ENCODE measurements at regions not wholly inside any gene's neighbourhood (a gene's known extent, or its start where the extent isn't known, plus 50 kb on each side); places are given as distances from the start of the nearest gene placed in this dataset.

DNA sequence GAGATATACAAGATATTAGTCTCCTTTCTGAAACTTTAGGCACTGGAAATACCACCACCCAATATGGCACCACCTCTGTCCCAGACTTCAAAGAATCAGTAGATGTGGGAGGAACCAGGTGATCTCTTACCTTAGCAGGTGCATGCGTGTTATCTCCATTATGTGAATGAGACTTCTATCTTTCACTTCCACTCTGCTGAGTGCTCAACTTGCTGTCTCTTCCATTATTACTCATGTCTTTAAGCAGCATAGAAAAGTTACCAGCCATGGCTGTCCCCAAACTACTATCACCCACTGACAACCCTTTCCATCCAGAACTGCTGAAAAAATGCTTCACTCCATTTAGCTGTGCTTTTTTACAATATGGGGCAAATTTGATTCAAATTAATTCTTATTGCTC lies 101.5 kb upstream of the PRSS1 start:
- no peak overlapping the region for H3K9ac ChIP-seq (ENCODE audit: insufficient read depth, low read depth, low read length)
- WGBS (ENCODE audit: low lambda C conversion rate), result 6% methylated on average over 1 of the region's 1 CpG
- FAIRE-seq, result no peak
- H2AFZ ChIP-seq (ENCODE audit: low read length), result no peak overlapping the region
- TF ChIP-seq RAD51 (IDR thresholded peaks at IDR 0.05; ENCODE audit: borderline replicate concordance) (no peak), ATAD3A (CRISPR knock-in tag; IDR thresholded peaks at IDR 0.05) (no peak), ZSCAN12 (CRISPR knock-in tag; IDR thresholded peaks at IDR 0.05) (no peak), BHLHE40 (IDR thresholded peaks at IDR 0.05; ENCODE audit: low read length) (no peak), XRCC5 (optimal IDR thresholded peaks at IDR 0.05; ENCODE audit: low read length) (no peak), ZNF761 (CRISPR knock-in tag; conservative IDR thresholded peaks at IDR 0.05) (no peak), ZNF772 (CRISPR knock-in tag; IDR thresholded peaks at IDR 0.05) (no peak), UBTF (CRISPR knock-in tag; IDR thresholded peaks at IDR 0.05) (no peak), ZFP90 (CRISPR knock-in tag; IDR thresholded peaks at IDR 0.05; ENCODE audit: borderline replicate concordance) (no peak), ARID5B (CRISPR knock-in tag; IDR thresholded peaks at IDR 0.05) (no peak), NFE2L1 (CRISPR knock-in tag; IDR thresholded peaks at IDR 0.05; ENCODE audit: borderline replicate concordance) (no peak), ZNF839 (CRISPR knock-in tag; IDR thresholded peaks at IDR 0.05; ENCODE audit: borderline replicate concordance) (no peak), PAF1 (CRISPR knock-in tag; IDR thresholded peaks at IDR 0.05) (no peak), ZNF83 (CRISPR knock-in tag; IDR thresholded peaks at IDR 0.05; ENCODE audit: borderline replicate concordance) (no peak), ZNF160 (CRISPR knock-in tag; IDR thresholded peaks at IDR 0.05) (no peak)
- no peak for ATAC-seq
- 0 out of 5 replicates have a peak, but pooled peaks cover 0 to 4% of the 10 kb centered on the region in 2 experiments for H3K27me3 ChIP-seq (ENCODE audit: control insufficient read depth in 1 of 2, insufficient read depth in 2 of 2, low read length in 2 of 2)
- H3K79me2 ChIP-seq (ENCODE audit: insufficient read depth, low read length), result no peaks in the 10 kb centered on the region
- H3K4me3 ChIP-seq (replicated peaks in 1 of 3; ENCODE audit: insufficient read depth in 1 of 3, low read depth in 2 of 3, low read length in 3 of 3), result no peak overlapping the region
- no TSS peak for BruUV-seq (replicated peaks)
- no peaks in the 10 kb centered on the region for H3K4me1 ChIP-seq (ENCODE audit: insufficient read depth, low read length)
- no peaks in the 10 kb centered on the region for H4K20me1 ChIP-seq (ENCODE audit: insufficient read depth, low read length)
- intact Hi-C loops (cut with micrococcal nuclease; ENCODE audit: unreplicated experiment) (no loop called here), in situ Hi-C loops (cut with HindIII; ENCODE audit: extremely low pct_ligation_motif_present, low pct_unique_long_range_greater_than_20kb) (no loop called here)
- ChIA-PET POLR2A (no interaction called here), CTCF (ENCODE audit: low intra/inter-chr PET ratio, low total read pairs) (no interaction called here)
- H3K9me3 ChIP-seq (ENCODE audit: low read length), result no peaks in the 10 kb centered on the region
- H3K4me2 ChIP-seq (ENCODE audit: low read depth, low read length), result no peak overlapping the region
- H3K36me3 ChIP-seq (replicated peaks in 1 of 2; ENCODE audit: control insufficient read depth in 1 of 2, insufficient read depth in 2 of 2, low read length in 2 of 2), result no peaks in the 10 kb centered on the region
- no peak overlapping the region for H3K27ac ChIP-seq (ENCODE audit: extremely low read length, insufficient read depth, low read length)
- no peak for DNase-seq (ENCODE audit: low spot score)
